Colonic mucosa (tissue), 4 donors: ENCODE measurements at regions not wholly inside any gene's neighbourhood (a gene's known extent, or its start where the extent isn't known, plus 50 kb on each side); places are given as distances from the start of the nearest gene placed in this dataset.
"Not testable (repeated sequence)": the region's sequence is repeated elsewhere in the genome, so short reads cannot be mapped to it uniquely, and the experiment has no call there.

Experiments
- DNase-seq: peaks from one replicate; pipeline ENCODE4 v3.0.0-alpha.2; 2020
- H3K27ac ChIP-seq: fragments of 200-600 bp; one replicate; pipeline ENCODE4 v1.8.0; 2021
- H3K27me3 ChIP-seq: fragments of 200-600 bp; one replicate; pipeline ENCODE4 v1.8.0; 2021
- H3K36me3 ChIP-seq: fragments of 200-600 bp; one replicate; pipeline ENCODE4 v1.8.0; 2021
- H3K4me1 ChIP-seq: fragments of 200-600 bp; one replicate; pipeline ENCODE4 v1.8.0; 2021; ENCODE audit warnings: mild to moderate bottlenecking
- H3K4me3 ChIP-seq: fragments of 200-600 bp; one replicate; pipeline ENCODE4 v1.8.0; 2021
- H3K9ac ChIP-seq, 2 donors: one replicate each; pipeline ENCODE4 v1.7.0; 2013; ENCODE audit warnings: control low read depth in 2 of 2, low read depth in 2 of 2, low read length in 2 of 2
- H3K9me3 ChIP-seq: fragments of 200-600 bp; one replicate; pipeline ENCODE4 v1.8.0; 2021
- CTCF ChIP-seq: fragments of 200-600 bp; IDR thresholded peaks from one replicate; pipeline ENCODE4 v1.8.0; 2022; ENCODE audit warnings: antibody characterized with exemption, mild to moderate bottlenecking
- intact Hi-C: fragments of 100-400 bp; cut with DNase I; formaldehyde crosslinking; loops from one replicate; pipeline ENCODE4 v1.14.1; 2022
- donor health status: healthy.
- donor health status: DM: no; HTN: no; CAD: no.
- donor health status: DM: no; HTN: no; CAD: no.

- Histone ChIP-seq H3K9ac (no peak overlapping the region), H3K4me1 (no peaks in the 10 kb centered on the region), H3K27ac (peak overlapping the region; percentile 15), H3K36me3 (no peaks in the 10 kb centered on the region), H3K27me3 (no peaks in the 10 kb centered on the region), H3K9me3 (no peaks in the 10 kb centered on the region), H3K4me3 (no peak overlapping the region)
- DNase-seq = no peak
- intact Hi-C loops = no loop called here
- no peak for TF ChIP-seq CTCF
These were observed 140.8 kb upstream of the PGRMC2 start for GRCh38 chr4:128428397-128428796.

- H3K9me3 ChIP-seq = no peaks in the 10 kb centered on the region
- no peak overlapping the region for H3K4me3 ChIP-seq
- peak; percentile 57 for DNase-seq
- no peaks in the 10 kb centered on the region for H3K4me1 ChIP-seq
- H3K9ac ChIP-seq = no peak overlapping the region
- peak; percentile 22 for TF ChIP-seq CTCF
- H3K36me3 ChIP-seq = no peaks in the 10 kb centered on the region
- H3K27ac ChIP-seq = peak overlapping the region; percentile 15
- H3K27me3 ChIP-seq = no peaks in the 10 kb centered on the region
- intact Hi-C loops = no loop called here
These were observed 140.3 kb upstream of the PGRMC2 start for GRCh38 chr4:128427832-128428366.

DNA sequence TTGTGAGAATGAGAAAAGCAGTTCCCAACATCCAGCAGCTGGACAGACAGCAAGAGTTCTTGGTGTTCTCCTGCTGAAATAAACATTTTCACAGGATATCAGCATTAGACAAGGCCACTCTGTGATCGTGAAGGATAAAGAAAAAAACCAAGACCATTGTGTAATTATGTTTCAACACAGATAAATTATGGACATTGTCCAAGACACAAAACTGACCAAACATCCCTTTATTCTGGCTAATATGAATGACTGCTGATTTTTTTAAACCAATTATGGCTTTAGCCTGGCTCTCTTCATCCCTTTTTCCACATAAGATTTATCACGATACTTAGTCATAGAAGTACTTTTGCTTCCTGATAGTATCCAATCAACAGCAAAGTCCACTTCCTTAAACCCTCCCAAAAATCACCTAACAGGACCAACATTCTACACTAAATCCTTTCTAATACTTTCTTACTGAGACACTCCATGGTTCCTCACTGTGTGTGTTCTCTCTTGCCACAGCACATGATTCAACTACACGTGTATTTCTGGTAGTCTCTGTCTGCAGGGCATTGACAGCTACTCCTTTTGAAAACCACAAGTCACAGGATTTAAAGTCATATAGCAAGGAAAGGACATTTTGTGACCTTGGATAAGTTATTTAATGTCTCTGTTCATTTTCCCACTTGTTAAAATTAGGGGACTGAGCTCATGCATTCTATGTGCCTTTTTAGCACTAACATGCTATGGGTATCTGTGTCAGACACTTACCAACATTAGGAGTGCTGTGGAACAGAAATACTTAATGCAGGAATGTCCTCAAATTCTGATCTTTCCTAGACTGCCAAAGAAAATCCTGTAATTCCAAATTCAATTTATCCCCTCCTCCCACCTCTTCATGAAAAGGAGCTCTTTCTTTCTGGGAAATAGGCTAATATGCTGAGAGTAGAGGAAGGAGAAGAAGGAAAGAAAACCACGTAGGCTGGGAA lies 137.2 kb upstream of the PGRMC2 start:
- H3K9me3 ChIP-seq = no peaks in the 10 kb centered on the region
- H3K4me1 ChIP-seq = no peaks in the 10 kb centered on the region
- H3K27ac ChIP-seq = no peak overlapping the region
- intact Hi-C loops = no loop called here
- DNase-seq = no peak
- no peaks in the 10 kb centered on the region for H3K36me3 ChIP-seq
- H3K4me3 ChIP-seq = no peak overlapping the region
- no peak overlapping the region for H3K9ac ChIP-seq
- no peaks in the 10 kb centered on the region for H3K27me3 ChIP-seq
- no peak for TF ChIP-seq CTCF

- DNase-seq, H3K27me3 ChIP-seq, H3K4me1 ChIP-seq, H3K27ac ChIP-seq, H3K9ac ChIP-seq, H3K4me3 ChIP-seq, intact Hi-C loops, H3K9me3 ChIP-seq, H3K36me3 ChIP-seq: not testable (repeated sequence)
These were observed 134.7 kb upstream of the PGRMC2 start for GRCh38 chr4:128422296-128422695.

- Histone ChIP-seq H3K27ac (no peak overlapping the region), H3K4me1 (no peaks in the 10 kb centered on the region), H3K9ac (no peak overlapping the region), H3K9me3 (no peaks in the 10 kb centered on the region), H3K36me3 (no peaks in the 10 kb centered on the region), H3K27me3 (no peaks in the 10 kb centered on the region), H3K4me3 (no peak overlapping the region)
- intact Hi-C loops = no loop called here
- no peak for TF ChIP-seq CTCF
- no peak for DNase-seq
These were observed 129.3 kb upstream of the PGRMC2 start for GRCh38 chr4:128416921-128417320.

DNA sequence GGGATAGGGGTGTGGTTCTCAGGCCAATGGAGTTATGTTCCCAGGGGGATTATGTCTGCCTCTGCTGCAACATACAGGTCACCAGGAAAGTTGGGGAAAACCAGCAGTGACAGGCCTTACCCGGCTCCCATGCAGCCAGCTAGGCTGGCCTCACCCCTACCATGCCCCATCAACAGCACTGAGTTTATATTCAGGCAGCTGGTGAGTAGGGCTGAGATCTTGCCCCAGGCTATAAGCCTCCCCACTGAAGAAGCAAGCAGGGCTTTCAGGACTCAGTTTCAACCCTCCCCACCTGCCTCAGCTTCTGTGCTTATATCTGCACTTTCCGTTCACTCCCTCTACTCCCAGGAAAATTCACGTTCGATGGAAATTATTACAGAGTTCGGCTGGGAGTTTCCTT lies 122.4 kb upstream of the PGRMC2 start:
- Histone ChIP-seq H3K9ac (no peak overlapping the region), H3K9me3 (no peaks in the 10 kb centered on the region), H3K36me3 (no peaks in the 10 kb centered on the region), H3K4me3 (no peak overlapping the region), H3K27ac (no peak overlapping the region), H3K27me3 (no peaks in the 10 kb centered on the region), H3K4me1 (no peaks in the 10 kb centered on the region)
- intact Hi-C loops = no loop called here
- DNase-seq = no peak
- TF ChIP-seq CTCF = no peak
